Endothelial cell (in vitro differentiated cells): ENCODE measurements at regions not wholly inside any gene's neighbourhood (a gene's known extent, or its start where the extent isn't known, plus 50 kb on each side); places are given as distances from the start of the nearest gene placed in this dataset.
"Not testable (repeated sequence)": the region's sequence is repeated elsewhere in the genome, so short reads cannot be mapped to it uniquely, and the experiment has no call there.

ENCODE experiments used
- DNase-seq: peaks from one replicate; pipeline ENCODE4 v3.0.0; 2021; ENCODE audit warnings: low spot score
- H3K27ac Mint-ChIP-seq: one replicate; pipeline ENCODE4 v1.8.0; 2021; ENCODE audit warnings: mixed read lengths, inconsistent platforms; ENCODE audit not compliant: unreplicated experiment
- H3K27me3 Mint-ChIP-seq: one replicate; pipeline ENCODE4 v1.8.0; 2021; ENCODE audit warnings: mild to moderate bottlenecking, moderate library complexity, mixed read lengths, inconsistent platforms; ENCODE audit not compliant: unreplicated experiment
- H3K36me3 Mint-ChIP-seq: one replicate; pipeline ENCODE4 v1.8.0; 2021; ENCODE audit warnings: mild to moderate bottlenecking, low read depth, mixed read lengths, inconsistent platforms; ENCODE audit not compliant: unreplicated experiment
- H3K4me1 Mint-ChIP-seq: one replicate; pipeline ENCODE4 v1.8.0; 2021; ENCODE audit warnings: mild to moderate bottlenecking, mixed read lengths, inconsistent platforms; ENCODE audit not compliant: unreplicated experiment
- H3K4me3 Mint-ChIP-seq: one replicate; pipeline ENCODE4 v1.8.0; 2021; ENCODE audit warnings: mild to moderate bottlenecking, mixed read lengths, inconsistent platforms; ENCODE audit not compliant: unreplicated experiment
- H3K9me3 Mint-ChIP-seq: one replicate; pipeline ENCODE4 v1.8.0; 2021; ENCODE audit warnings: mixed read lengths, inconsistent platforms; ENCODE audit not compliant: unreplicated experiment
- CTCF ChIP-seq: fragments of 200-600 bp; sonication (generic); IDR thresholded peaks from one replicate; pipeline ENCODE4 v1.5.0; 2021; ENCODE audit warnings: antibody characterized with exemption; ENCODE audit not compliant: unreplicated experiment

- TF ChIP-seq CTCF, result no peak
- H3K36me3 Mint-ChIP-seq, result no peaks in the 10 kb centered on the region
- no peaks in the 10 kb centered on the region for H3K4me1 Mint-ChIP-seq
- no peak overlapping the region for H3K27ac Mint-ChIP-seq
- no peak for DNase-seq
- no peak overlapping the region for H3K4me3 Mint-ChIP-seq
- no peaks in the 10 kb centered on the region for H3K27me3 Mint-ChIP-seq
- H3K9me3 Mint-ChIP-seq, result no peaks in the 10 kb centered on the region
Observed at GRCh38 chr4:53890461-53890860, 173.9 kb downstream of the CHIC2 start.

- Mint-ChIP-seq H3K27me3 (no peaks in the 10 kb centered on the region), H3K9me3 (no peaks in the 10 kb centered on the region), H3K27ac (no peak overlapping the region), H3K4me1 (no peaks in the 10 kb centered on the region), H3K4me3 (no peak overlapping the region), H3K36me3 (no peaks in the 10 kb centered on the region)
- no peak for TF ChIP-seq CTCF
- no peak for DNase-seq
Observed at GRCh38 chr4:53889326-53890055, 174.9 kb downstream of the CHIC2 start.

GRCh38 chr4:53886090-53886489, 178.3 kb downstream of the CHIC2 start:
- no peak overlapping the region for H3K4me3 Mint-ChIP-seq
- no peak overlapping the region for H3K27ac Mint-ChIP-seq
- H3K36me3 Mint-ChIP-seq, result no peaks in the 10 kb centered on the region
- H3K4me1 Mint-ChIP-seq, result no peaks in the 10 kb centered on the region
- TF ChIP-seq CTCF, result no peak
- no peaks in the 10 kb centered on the region for H3K9me3 Mint-ChIP-seq
- no peak for DNase-seq
- no peaks in the 10 kb centered on the region for H3K27me3 Mint-ChIP-seq

GRCh38 chr4:53885668-53886067, 178.7 kb downstream of the CHIC2 start:
- H3K27ac Mint-ChIP-seq, result no peak overlapping the region
- H3K9me3 Mint-ChIP-seq, result no peaks in the 10 kb centered on the region
- H3K4me1 Mint-ChIP-seq, result no peaks in the 10 kb centered on the region
- H3K4me3 Mint-ChIP-seq, result no peak overlapping the region
- H3K36me3 Mint-ChIP-seq, result no peaks in the 10 kb centered on the region
- no peaks in the 10 kb centered on the region for H3K27me3 Mint-ChIP-seq
- TF ChIP-seq CTCF, result no peak
- no peak for DNase-seq

GRCh38 chr4:53877096-53877495, 187.3 kb downstream of the CHIC2 start:
- H3K27me3 Mint-ChIP-seq, H3K36me3 Mint-ChIP-seq, H3K4me3 Mint-ChIP-seq, H3K9me3 Mint-ChIP-seq, H3K4me1 Mint-ChIP-seq, DNase-seq, H3K27ac Mint-ChIP-seq: not testable (repeated sequence)
